ENCODE measurements at regions not wholly inside any gene's neighbourhood (a gene's known extent, or its start where the extent isn't known, plus 50 kb on each side); places are given as distances from the start of the nearest gene placed in this dataset.

GRCh38 chr6:8953310-8953709 is 518.0 kb upstream of the SLC35B3 start:
- no peak overlapping the region for H3K27ac ChIP-seq (ENCODE audit: low read depth, low read length, poor library complexity, severe bottlenecking)
- BruUV-seq (replicated peaks): no TSS peak
- ChIA-PET POLR2A (ENCODE audit: low non-redundant PET) (no interaction called here), CTCF (no interaction called here)
- no peaks in the 10 kb centered on the region for H3K36me3 ChIP-seq (ENCODE audit: insufficient read depth, low read length, poor library complexity, severe bottlenecking)
- DNase-seq (ENCODE audit: low spot score): no peak
- H3K4me3 ChIP-seq (ENCODE audit: low read depth, low read length, poor library complexity, severe bottlenecking): no peak overlapping the region
- H3K27me3 ChIP-seq (replicated peaks; ENCODE audit: insufficient read depth, low read depth, low read length, poor library complexity): no peaks in the 10 kb centered on the region
- H3K9me3 ChIP-seq (ENCODE audit: low read depth, low read length, poor library complexity, severe bottlenecking): no peaks in the 10 kb centered on the region
- intact Hi-C loops (cut with micrococcal nuclease; ENCODE audit: unreplicated experiment): no loop called here
- H3K4me1 ChIP-seq (ENCODE audit: insufficient read depth, low read length, poor library complexity, severe bottlenecking): peaks cover 4% of the 10 kb centered on the region
- TF ChIP-seq EZH2 (IDR thresholded peaks at IDR 0.05; ENCODE audit: borderline replicate concordance, low read depth, low read length, poor library complexity, severe bottlenecking): no peak
- no peak for TF ChIP-seq CTCF (conservative IDR thresholded peaks at IDR 0.05; ENCODE audit: low read depth, low read length)

- Histone ChIP-seq H3K27ac (ENCODE audit: low read depth, low read length, poor library complexity, severe bottlenecking) (no peak overlapping the region), H3K9me3 (ENCODE audit: low read depth, low read length, poor library complexity, severe bottlenecking) (no peaks in the 10 kb centered on the region), H3K27me3 (replicated peaks; ENCODE audit: insufficient read depth, low read depth, low read length, poor library complexity) (no peaks in the 10 kb centered on the region), H3K36me3 (ENCODE audit: insufficient read depth, low read length, poor library complexity, severe bottlenecking) (no peaks in the 10 kb centered on the region), H3K4me1 (ENCODE audit: insufficient read depth, low read length, poor library complexity, severe bottlenecking) (peaks cover 4% of the 10 kb centered on the region), H3K4me3 (ENCODE audit: low read depth, low read length, poor library complexity, severe bottlenecking) (no peak overlapping the region)
- POLR2A ChIA-PET (ENCODE audit: low non-redundant PET): no interaction called here
- no TSS peak for BruUV-seq (replicated peaks)
- CTCF ChIA-PET: no interaction called here
- intact Hi-C loops (cut with micrococcal nuclease; ENCODE audit: unreplicated experiment): no loop called here
- DNase-seq (ENCODE audit: low spot score): no peak
- TF ChIP-seq EZH2 (IDR thresholded peaks at IDR 0.05; ENCODE audit: borderline replicate concordance, low read depth, low read length, poor library complexity, severe bottlenecking) (no peak), CTCF (conservative IDR thresholded peaks at IDR 0.05; ENCODE audit: low read depth, low read length) (no peak)
Observed at GRCh38 chr6:8948733-8949132, 513.4 kb upstream of the SLC35B3 start.

GRCh38 chr6:8947900-8948299 is 512.6 kb upstream of the SLC35B3 start:
- no peak for TF ChIP-seq EZH2 (IDR thresholded peaks at IDR 0.05; ENCODE audit: borderline replicate concordance, low read depth, low read length, poor library complexity, severe bottlenecking)
- TF ChIP-seq CTCF (conservative IDR thresholded peaks at IDR 0.05; ENCODE audit: low read depth, low read length): no peak
- CTCF ChIA-PET: no interaction called here
- POLR2A ChIA-PET (ENCODE audit: low non-redundant PET): no interaction called here
- Histone ChIP-seq H3K4me1 (ENCODE audit: insufficient read depth, low read length, poor library complexity, severe bottlenecking) (peaks cover 4% of the 10 kb centered on the region), H3K9me3 (ENCODE audit: low read depth, low read length, poor library complexity, severe bottlenecking) (no peaks in the 10 kb centered on the region), H3K36me3 (ENCODE audit: insufficient read depth, low read length, poor library complexity, severe bottlenecking) (no peaks in the 10 kb centered on the region), H3K27me3 (replicated peaks; ENCODE audit: insufficient read depth, low read depth, low read length, poor library complexity) (no peaks in the 10 kb centered on the region), H3K27ac (ENCODE audit: low read depth, low read length, poor library complexity, severe bottlenecking) (no peak overlapping the region), H3K4me3 (ENCODE audit: low read depth, low read length, poor library complexity, severe bottlenecking) (no peak overlapping the region)
- intact Hi-C loops (cut with micrococcal nuclease; ENCODE audit: unreplicated experiment): no loop called here
- BruUV-seq (replicated peaks): no TSS peak
- DNase-seq (ENCODE audit: low spot score): no peak

Measured in A673 (cell line).